ENCODE measurements at regions not wholly inside any gene's neighbourhood (a gene's known extent, or its start where the extent isn't known, plus 50 kb on each side); places are given as distances from the start of the nearest gene placed in this dataset.

DNA sequence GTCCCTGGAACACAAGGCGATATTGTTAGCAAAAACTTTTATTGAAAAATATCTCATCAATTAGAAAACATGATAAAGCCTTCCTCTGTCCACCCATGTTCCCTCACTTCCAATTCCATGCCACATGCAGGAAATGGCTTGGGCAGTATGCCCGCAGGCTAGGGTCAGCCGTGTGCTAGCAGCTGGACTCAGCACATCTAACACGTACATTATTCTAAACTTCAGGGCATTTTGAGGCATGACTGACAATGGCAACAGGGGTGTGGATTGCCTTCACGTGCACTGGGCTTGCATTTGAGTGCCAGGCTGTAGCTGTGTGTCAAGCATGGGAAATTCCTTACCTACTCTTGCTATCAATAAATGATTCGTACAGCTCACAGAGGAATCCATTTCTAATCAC lies 642.1 kb downstream of the INHBA start:
- no peak for TF ChIP-seq POLR2A (IDR thresholded peaks at IDR 0.05)
- no peak for TF ChIP-seq CTCF (IDR thresholded peaks at IDR 0.05)
